NCI-H2029 (cell line): ENCODE measurements at regions not wholly inside any gene's neighbourhood (a gene's known extent, or its start where the extent isn't known, plus 50 kb on each side); places are given as distances from the start of the nearest gene placed in this dataset.

Source experiments
- DNase-seq: peaks from one replicate; lab custom pipeline; 2025; lab: John Stamatoyannopoulos, UW

DNA sequence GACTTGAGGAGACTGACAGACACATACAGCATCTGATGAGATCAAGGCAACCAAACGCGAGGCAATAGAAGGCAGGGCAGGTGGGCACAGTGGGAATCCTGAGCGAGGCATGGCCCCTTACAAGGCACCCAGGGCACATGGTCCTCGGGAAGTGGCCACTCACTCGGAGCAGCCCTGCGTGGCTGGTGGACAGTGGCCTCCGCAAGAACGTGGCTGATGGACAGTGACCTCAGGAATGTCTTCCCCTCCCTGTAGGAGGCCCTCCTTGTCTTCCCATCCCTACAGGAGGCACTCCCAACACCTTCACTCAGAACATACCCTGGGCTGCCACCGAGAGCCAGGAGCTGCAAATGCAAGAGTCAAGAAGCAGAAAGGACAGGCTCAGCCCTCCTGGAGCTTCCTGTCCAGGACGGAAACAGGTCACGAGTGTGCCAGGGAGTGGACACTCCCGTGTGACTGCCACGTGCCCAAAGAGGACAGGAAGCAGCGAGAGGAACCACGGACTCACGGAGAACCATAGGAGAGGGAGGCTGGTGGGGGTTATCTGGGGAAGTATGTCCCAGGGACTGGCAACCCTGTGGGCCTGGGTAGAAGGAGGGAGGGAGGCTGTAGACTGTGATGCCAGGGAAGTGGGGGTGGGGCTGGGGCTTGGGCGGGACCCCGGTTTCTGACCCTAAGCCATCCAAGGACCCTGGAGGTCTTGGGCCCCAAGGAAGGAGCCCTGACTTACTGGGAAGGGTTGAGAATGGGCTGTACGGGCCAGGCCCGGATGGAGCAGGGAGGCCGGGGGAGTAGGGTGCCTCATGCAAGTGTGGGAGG, 321.9 kb upstream of the IRX4 start:
- DNase-seq: no peak

DNA sequence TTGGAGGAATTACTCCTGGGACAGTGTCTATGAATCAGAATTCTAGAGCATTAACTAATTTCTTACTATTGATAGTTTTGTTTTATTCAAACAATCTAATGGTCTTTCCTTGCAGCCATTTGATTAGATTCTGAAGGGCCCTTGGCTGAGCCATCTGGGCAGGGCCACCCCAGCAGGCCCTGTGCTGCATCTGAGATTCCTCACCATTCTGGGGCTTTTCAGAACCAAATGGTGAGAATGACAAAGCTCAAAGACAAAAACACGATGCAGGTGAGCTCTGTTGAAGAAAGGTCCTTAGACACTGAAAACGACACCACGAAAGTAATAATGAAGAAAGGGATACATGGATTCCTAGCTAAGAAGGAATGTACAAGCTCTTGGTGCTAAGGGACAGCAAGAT, 321.0 kb upstream of the IRX4 start:
- DNase-seq: no peak

DNA sequence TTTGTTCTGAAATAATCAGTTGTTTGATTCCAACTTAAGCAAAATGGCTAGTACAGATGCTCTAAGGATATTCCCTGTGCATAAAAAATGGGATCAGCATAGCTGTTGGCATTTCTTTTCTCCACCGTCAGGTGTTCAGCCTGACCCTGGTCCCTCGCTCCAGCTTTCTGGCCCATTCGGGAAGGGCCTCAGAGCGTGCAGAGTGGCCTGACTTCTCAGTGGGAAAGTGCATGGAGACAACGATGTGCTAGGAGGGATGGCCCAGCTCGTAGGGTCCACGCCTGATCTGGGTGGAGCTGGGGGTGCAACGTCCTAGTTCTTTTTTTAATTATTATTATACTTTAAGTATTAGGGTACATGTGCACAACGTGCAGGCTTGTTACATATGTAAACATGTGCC, 319.1 kb upstream of the IRX4 start:
- no peak for DNase-seq

DNA sequence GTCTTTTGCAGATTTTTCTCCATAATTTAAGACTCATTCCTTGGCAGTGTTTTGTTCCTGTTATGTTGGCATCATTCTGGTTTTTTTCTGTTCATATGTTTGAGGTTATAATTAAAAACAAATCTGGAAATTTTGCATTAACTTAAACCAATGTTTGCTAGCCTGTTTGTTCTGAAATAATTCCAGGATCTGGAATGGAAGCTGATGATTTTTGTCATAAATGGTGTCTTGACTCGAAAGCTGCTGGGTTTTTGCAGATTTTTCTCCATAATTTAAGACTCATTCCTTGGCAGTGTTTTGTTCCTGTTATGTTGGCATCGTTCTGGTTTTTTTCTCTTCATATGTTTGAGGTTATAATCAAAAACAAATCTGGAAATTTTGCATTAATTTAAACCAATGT, 318.7 kb upstream of the IRX4 start:
- no peak for DNase-seq

DNA sequence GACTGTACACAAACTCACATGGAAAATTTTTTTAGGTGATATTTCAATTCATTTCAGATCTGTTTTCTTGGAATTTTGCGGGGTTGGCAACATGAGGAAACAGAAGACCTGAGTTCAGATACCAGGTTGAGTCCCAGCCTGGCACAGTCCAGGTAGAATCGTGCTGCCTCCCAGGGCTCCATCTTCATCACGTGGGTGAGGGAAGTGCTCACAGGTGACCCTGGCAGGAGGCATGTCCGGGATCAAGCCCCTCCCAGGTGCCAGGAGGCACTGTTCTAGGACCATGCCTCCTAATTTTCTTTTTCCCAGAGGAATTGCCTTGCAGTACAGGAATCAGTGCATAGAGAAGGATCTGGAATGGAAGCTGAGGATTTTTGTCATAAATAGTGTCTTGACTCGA, 318.3 kb upstream of the IRX4 start:
- no peak for DNase-seq

DNA sequence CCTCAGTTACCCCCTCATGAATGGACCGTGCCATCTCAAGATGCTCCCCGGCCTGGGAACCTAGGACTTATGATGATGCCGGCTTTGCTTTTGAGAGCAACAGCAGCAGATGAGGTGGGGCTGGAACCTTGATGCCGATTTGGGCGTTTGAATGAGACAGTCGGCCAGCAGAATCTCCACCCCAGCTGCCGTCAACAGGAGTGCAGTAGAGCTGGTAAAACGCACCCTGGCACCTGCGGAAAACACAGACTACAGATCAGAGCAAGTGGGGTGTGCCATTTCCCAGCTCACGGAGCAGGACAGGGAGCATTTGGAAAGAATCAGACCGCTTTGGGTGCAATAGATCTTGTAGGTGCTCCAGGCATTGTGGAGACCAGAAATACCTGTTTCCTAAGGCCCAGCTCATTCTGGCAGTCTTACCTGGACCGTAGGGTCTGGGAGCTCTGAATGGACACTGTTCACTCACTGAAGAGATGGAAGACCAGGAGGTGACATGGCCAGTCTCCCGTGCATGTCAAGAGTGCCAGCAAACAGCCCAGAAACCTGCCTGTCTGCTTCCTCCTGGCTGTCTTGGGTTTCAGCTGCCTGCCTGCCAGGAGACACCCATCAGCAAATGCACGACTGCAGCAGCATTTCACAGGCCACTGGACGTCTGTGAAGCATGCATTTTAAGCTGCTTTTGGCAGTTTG, 317.7 kb upstream of the IRX4 start:
- peak; percentile 16 for DNase-seq

DNA sequence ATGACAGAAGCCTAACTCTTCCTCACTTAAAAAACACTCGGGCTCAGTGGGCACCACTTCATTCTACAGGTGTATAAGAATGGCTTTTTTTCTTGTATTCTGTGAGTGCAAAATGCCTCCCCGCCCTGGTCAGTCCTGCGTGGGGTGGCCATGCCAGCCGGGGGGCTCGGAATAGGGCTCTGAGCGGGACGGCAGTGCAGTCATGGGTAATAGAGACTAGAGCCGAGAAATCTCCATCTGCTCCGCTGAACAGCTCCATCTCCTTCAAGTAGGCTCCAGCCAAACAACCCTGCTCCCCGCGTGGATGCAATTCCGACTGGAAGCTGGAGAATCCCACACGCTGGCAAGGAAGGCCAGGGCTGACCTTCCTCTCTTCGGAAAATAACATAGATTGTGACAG, 317.0 kb upstream of the IRX4 start:
- DNase-seq: no peak

DNA sequence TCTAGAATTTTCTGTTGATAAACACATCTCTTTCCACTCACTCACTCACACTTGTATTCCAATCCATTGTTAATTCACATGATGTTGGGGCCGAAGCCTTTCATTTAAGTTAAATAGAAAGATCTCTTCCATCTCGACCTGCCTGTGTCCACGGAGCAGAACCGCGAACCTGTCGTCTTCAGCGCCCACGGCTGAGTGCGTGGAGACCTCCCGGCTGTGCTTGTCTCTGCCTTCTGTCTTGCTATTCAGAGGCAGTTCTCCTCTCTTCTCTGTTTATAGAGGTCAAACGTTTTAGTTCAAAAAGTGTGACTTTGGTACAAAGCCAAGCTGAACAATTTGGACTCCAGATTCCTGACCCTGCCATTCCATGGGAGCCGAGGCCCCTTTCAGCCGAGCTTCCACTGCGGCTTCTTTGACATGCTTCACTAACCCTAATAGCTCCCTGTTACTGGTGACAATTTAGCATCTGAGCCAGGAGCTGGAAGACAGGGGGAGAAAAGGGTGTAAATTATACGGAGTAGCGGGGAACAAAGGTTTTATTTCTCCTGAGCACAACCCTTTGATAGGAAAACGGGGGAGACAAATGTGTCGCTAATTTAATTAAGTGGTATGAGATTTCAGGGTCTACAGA, 314.4 kb upstream of the IRX4 start:
- DNase-seq: no peak

DNA sequence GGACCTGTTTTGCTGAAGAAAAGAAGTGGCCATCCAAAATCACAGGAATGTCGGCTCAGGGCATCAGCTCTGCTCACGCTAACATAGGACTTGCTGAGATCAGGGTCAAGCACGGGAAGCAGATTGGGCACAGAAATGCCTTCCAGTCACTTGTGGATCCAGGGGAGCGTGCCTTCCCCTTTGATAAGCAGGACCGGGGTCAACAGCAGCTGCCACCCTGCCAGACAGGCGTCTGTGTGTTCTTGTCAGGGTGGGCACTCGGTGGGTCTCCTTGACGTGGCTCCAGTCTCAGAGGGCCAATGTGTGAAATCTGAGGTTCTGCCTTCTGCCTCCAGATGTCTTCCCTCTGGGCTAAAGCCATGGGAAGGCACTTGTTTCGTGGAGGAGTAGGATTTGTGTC, 313.7 kb upstream of the IRX4 start:
- no peak for DNase-seq

DNA sequence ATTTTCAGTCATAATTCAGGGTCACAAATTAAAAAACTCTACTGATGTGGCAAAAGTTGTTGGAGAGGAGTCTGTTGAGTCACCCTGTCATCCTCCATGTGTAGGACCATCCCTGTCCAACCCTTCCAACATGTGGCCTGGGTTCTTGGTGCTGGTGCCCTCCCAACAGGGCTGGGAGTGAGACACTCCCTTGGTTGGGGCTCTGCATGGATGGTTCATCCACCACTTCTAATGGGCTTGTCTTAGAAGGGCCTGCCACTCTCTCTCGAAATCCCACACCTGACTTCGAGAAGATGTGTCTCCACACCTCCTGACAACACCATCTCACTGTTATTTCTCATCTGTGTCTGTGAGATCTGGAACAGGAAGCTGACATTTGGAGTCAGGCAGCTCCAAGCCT, 312.2 kb upstream of the IRX4 start:
- no peak for DNase-seq

DNA sequence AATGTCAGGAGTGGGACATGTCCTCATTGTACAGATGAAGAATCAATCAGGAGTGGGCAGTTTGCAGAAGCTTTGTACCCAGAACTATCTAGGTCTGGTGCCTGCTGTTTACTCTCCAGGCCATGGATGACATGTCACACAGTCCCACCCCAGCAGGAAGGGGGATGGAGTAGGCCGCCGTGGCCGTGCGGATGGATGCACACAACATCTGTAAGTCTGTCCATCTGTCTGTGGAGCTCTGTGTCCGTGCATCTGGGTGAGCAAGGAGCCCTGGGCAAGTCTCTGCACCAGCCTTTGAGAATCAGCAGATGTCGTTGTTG, 311.5 kb upstream of the IRX4 start:
- DNase-seq: no peak

DNA sequence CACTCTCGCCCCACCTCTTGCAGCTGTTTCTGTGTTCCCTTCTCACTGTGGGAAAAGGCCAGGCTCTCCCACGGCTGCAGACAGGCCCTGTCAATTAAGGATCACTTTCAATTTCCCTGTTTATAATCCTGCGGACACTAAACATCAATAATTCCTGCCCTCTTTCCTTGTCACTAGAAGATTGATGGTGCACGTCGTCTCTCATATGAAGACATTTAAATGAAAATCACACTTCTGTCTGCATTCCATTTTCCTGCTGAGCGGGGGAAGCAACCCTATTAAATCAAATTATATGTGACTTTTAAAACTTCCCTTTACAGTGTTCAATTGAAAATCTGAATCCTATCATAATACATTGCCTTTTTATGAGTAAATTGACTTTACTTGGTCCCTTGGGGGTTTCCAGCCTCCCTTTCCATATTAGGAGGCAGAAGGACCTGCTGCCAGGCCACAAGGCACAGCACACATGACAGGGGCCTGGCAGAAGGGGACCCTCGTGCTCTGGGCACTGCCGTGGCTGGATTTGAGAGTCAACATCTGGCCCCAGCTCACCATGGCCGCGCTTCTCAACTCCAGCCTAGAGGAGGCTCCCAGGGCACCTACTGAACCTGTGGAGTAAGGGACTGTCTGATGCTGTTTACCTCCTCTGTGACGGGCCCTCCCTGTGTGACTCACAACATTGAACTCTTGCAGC, 311.0 kb upstream of the IRX4 start:
- DNase-seq: no peak

DNA sequence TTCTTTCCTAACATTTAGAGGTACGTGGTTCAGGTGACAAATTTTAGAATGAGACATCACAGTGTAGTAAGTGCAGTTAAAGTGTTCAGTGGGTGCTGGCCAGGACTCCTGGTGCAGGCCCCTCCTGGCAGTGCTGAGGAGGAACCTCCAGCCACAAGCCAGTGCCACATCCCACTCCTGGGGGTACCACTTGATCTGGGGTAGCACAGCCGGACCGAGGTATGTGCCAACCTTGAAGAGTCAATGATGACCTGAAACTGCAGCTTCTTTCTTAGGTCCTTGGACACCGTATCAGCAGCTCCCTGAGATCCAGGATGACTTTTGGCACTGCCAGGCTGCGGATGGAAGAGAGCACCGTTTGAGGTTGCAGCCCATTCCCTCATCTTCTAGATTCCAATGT, 310.4 kb upstream of the IRX4 start:
- no peak for DNase-seq

DNA sequence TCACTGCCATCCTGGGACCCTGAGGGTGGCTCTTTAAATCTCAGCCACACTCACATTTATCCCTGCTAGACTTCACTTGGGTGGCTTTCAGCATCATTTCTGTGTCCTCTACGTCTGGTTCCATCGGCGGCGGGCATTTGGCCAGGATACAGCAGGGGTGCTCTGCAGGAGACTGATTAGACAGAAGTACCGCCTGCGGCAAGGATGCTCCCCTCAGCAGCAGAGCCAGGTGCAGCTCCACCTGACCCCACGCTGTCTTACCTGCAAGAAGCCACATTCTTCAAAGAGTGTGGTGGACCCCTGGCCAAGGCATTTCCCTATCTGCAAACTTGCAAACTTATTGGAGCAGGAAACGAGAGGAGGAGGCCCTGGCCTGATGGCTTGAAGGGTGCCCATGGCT, 309.8 kb upstream of the IRX4 start:
- DNase-seq: no peak

DNA sequence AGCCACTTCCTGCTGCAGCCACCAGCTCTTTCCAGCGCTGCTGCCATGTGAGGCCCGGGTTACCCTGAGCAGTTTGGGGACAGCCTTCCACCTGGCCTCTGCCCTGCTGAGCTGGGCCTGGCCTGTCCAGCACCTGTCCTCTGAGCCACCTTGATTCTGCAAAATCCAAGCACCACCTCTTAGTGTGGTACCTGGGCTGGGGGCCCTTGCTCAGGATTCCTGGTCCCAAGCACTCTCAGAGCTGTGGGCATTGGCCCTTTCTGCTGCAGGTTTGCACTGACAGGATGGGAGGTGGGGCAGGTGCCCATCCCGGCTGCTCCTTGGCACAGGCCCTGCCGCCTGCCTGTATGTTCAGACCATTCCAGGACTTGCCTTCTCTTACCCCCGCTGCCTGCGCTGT, 309.2 kb upstream of the IRX4 start:
- no peak for DNase-seq

DNA sequence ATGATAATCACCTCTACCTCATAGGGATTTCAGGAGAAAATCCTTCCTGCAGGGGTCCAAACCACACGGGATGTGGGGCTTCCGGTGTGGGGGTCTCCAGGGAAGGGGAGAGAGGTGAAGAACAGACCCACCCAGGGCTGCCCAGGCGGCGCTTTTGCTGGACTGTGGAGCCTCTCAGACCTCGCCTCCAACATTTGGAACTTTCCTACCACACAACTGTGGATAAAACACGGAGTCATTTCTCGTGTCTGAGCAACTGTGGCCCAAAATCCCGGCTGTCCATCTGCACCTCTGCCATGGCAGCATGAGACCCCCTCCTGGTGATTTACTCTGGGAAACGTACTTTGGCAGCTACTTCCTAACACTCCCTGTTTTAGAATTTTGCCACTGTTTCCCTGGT, 307.8 kb upstream of the IRX4 start:
- DNase-seq: no peak

DNA sequence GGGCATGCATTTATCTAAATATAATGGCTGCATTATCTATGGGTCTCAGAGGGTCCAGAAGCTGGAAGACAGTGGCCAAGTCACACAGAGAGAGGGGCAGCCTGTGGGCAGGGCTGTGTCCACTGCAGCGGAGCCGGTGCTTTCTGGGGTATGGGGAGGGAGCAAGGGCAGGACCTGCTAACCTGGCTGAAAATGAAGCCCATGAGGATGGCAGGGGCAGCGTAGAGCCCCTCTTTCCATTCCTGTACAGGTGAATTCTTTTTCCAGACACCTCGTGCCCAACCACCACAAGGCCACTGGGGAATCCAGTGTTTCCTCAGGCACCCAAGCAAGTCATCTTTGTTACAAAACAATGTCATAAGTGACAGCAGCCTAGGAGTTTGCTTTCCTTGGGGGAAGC, 305.9 kb upstream of the IRX4 start:
- no peak for DNase-seq

DNA sequence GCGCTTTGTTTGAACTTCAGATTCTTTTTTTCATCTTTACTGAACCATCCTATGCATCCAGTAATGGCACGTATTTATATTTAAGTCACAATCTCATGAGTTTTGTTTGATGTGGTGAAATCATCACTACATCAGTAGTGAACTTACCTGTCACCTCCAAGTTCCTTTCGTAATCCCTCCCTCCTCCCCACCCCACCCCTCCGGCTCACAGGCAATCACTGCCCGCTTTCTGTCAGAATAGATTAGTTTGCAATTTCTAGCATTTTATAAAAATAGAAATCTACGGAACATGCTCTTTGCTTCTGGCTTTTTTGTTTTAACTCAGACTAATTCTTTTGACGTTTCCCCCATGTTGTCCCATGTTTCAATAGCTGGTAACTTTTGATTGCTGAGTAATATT, 305.4 kb upstream of the IRX4 start:
- DNase-seq: no peak

DNA sequence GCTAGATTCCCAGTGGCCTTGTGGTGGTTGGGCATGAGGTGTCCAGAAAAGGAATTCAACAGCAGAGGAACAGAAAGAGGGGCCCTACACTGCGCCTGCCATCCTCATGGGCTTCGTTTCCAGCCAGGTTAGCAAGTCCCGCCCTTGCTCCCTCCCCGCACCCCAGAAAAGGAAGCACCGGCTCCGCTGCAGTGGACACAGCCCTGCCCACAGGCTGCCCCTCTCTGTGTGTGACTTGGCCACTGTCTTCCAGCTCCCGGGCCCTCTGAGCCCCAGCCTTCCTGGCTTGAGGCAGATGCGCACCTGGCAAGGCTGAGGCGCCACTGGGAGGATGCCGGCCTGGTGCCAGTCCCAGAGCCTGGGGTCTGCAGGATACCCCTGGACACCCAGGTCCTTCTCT, 305.0 kb upstream of the IRX4 start:
- no peak for DNase-seq

DNA sequence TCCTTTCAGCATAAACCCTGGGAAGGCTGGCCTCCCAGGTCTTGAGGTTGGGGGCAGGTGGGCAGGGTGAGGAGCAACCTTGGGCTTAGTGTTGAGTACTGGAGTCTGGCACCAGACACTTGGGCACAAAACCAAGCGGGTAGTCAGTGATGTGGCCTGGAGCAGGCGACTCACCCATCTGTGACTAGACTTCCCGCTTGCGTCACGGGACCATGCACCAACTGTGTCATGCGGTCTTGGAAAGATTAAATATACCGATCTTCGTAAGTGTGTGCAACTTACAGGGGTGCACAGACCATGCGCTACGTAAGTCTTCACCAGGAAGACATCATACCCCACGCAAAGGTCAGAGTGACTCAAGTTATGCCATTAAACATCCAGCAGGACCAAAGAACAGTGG, 304.4 kb upstream of the IRX4 start:
- no peak for DNase-seq

DNA sequence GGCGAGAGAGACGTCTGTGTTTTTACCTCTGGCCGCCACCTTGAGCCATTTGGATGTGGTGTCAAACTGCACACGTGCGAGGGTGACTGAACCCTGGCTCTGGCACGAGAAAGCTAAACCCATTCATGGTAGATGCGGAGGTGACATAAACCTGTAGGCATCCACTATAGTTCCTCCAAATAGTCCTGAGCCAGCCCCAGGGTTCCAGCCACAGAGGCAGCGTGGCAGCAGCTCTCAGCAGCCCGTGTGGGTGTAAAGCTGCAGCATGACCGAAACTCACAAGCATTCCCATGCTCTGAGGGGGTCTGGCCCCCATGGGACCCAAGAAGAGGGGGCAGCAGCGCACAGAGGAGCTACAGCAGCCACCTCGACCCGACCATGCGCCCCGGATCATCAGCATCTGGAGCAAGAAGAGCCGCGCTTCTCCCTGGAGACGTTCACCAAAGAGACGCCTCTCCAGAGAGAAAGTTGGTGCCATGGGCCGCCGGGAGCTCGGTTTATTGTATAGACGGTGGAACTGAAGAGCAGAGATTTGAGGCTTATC, 303.8 kb upstream of the IRX4 start:
- DNase-seq: no peak

DNA sequence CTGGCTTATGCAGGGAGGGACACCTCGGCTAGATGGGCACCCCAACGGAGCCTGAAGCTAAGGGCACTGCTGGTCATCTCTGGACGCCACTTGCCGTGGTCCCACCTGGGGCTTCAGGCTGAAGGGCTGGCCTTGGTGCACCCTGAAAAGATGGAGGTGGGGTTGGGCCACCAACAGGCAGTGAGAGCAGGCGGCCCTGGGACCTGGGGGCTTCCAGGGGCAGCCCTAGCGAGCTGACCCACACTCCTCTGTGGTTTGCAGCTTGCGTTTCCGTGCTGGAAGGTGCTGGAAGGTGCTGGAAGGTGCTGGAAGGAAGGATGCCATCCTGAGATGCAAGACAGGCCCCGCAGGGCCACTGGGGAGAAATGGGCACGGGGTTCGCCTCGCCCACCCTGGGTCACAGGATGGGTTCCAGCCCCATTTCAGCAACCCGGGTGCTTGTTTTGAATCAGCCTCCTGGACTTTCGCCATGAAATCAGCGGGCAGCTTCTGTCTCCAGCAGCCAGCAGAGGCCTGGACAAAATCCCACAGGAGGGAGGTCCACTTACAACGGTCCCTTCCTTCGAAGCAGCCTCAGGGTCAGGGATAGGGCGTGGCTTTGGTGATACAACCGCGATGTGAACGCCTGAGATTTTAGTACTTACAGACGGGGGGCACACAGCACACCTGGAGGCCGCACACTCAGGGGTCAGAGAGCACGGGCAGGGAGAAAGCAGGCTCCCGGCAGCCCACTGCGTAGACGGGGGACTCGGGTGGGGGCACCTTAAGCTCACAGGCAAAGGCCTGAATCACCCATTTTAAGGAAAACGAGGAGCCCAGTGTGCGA, 303.1 kb upstream of the IRX4 start:
- DNase-seq: no peak
